ENCODE measurements at regions not wholly inside any gene's neighbourhood (a gene's known extent, or its start where the extent isn't known, plus 50 kb on each side); places are given as distances from the start of the nearest gene placed in this dataset.
A peak's percentile ranks its signal among the peaks of the same experiment; 100 is the strongest.

DNA sequence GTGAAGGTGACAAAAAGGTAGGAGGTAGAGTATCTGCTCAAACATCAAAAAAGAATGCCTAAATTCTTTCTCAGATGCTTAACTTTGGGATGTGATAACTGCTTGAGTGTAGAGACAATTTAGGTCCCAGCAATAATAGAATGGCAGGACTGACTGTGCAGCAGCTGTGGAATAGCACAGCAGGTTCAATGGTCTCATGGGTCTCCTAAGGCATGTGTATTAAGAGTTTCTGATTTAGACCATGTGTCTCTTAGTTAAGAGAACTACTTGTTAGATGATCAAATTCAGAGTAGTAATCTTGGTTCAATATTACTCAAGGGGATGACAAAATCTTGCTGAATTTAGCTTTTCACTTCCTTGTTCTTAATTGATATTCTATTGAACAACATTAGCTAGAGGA is 72.0 kb downstream of the ALX1 start:
- Histone ChIP-seq H3K27ac (no peak overlapping the region), H3K4me3 (no peak overlapping the region), H3K4me1 (replicated peaks in 1 of 2) (no peaks in the 10 kb centered on the region)
- in situ Hi-C loops (cut with MboI; ENCODE audit: low pct_unique_long_range_greater_than_20kb in 2 of 9, low sequenced_read_pairs in 9 of 9, unreplicated experiment in 9 of 9) = no loop called here
- no peak for ATAC-seq (replicated peaks in 6 of 8)

DNA sequence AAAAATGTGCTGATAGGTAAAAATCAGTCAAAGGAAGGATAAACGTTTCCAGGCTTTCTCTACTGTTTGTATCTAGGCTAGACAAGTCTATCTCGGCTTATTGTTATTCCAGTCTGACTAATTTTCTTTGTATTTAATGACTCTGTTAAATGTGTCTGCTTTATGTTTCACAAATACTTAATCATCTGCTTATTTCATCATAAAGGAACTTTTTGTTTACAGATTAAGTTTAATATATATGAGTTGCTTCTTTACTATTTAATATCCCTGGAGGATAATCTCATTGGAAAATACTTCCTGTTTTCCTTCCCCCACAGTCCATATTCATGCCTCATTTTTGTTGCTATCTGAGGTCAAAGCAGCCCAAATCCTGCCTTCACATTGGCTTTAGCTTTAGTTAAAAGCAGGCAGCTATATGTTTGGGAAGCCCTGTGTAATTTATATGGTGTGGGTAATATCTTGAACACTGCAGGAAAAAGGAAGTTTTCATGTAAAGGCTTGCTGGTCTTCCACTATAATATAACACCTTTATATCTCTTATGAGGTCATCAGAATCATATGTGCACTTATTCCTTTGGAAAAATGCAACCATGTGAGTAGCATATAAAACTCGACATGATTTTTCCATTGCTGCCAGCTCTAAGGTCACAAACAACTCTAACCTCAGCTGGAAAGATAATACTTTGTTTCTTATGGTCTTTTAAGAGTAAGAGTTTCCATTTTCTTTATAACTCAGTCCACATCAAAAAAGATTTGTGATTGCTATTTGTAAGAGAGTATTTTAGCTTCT is 76.8 kb downstream of the ALX1 start:
- no peak for ATAC-seq (replicated peaks in 6 of 8)
- 0 to 77% (median 56%) methylated on average over 2 to 3 of the region's 3 CpGs for WGBS, 10 experiments
- in situ Hi-C loops (cut with MboI; ENCODE audit: low pct_unique_long_range_greater_than_20kb in 2 of 9, low sequenced_read_pairs in 9 of 9, unreplicated experiment in 9 of 9) = no loop called here
- H3K4me3 ChIP-seq = no peak overlapping the region
- H3K4me1 ChIP-seq (replicated peaks in 1 of 2) = no peaks in the 10 kb centered on the region
- no peak overlapping the region for H3K27ac ChIP-seq

DNA sequence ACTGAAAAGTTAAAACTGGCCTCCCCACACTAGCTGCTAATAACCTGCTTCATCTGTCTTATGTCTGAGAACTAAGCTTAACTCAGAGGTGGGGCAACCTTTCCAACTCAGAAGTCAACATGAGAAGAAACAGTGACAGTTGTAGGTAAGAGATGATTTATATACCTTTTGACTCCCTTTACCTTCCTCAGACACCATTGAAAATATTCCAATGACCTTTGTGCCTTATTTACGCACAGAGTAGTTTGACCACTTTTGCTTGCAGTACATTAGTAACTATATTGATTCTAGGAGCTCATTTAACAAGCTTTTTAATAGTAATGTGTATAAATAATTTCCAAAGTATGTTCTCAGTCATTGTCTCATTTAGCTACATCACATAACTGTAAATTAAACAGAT is 77.6 kb downstream of the ALX1 start:
- 0 to 100% (median 100%) methylated on average over 1 of the region's 1 CpG; no CpG with 5 or more reads in 1 of the 10 experiments for WGBS, 10 experiments
- ATAC-seq (replicated peaks in 6 of 8) = no peak
- no peak overlapping the region for H3K4me3 ChIP-seq
- no peak overlapping the region for H3K27ac ChIP-seq
- H3K4me1 ChIP-seq (replicated peaks in 1 of 2) = no peaks in the 10 kb centered on the region
- in situ Hi-C loops (cut with MboI; ENCODE audit: low pct_unique_long_range_greater_than_20kb in 2 of 9, low sequenced_read_pairs in 9 of 9, unreplicated experiment in 9 of 9) = no loop called here

DNA sequence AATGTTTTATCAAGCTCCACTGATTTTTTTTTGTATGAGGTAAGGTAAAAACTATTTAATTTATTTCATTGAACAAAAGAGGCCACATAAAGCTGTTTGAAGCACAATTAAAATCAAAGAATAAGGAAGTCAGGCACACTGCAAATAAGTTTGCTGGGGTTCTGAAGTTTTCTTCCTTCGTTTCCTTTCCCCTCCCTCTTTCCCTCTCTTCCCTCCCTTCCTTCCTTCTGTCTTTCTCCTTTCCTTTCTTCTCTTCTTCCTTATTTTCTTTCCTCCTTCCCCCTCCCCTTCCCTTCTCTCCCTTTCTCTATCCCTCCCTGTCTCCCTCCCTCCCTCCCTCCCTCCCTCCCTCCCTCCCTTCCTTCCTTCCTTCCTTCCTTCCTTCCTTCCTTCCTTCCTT is 78.7 kb downstream of the ALX1 start:
- no peak overlapping the region for H3K27ac ChIP-seq
- H3K4me1 ChIP-seq (replicated peaks in 1 of 2) = no peaks in the 10 kb centered on the region
- ATAC-seq (replicated peaks in 6 of 8) = no peak
- in situ Hi-C loops (cut with MboI; ENCODE audit: low pct_unique_long_range_greater_than_20kb in 2 of 9, low sequenced_read_pairs in 9 of 9, unreplicated experiment in 9 of 9) = no loop called here
- 0% methylated on average over 1 of the region's 1 CpG; no CpG with 5 or more reads in 9 of the 10 experiments for WGBS, 10 experiments
- no peak overlapping the region for H3K4me3 ChIP-seq

DNA sequence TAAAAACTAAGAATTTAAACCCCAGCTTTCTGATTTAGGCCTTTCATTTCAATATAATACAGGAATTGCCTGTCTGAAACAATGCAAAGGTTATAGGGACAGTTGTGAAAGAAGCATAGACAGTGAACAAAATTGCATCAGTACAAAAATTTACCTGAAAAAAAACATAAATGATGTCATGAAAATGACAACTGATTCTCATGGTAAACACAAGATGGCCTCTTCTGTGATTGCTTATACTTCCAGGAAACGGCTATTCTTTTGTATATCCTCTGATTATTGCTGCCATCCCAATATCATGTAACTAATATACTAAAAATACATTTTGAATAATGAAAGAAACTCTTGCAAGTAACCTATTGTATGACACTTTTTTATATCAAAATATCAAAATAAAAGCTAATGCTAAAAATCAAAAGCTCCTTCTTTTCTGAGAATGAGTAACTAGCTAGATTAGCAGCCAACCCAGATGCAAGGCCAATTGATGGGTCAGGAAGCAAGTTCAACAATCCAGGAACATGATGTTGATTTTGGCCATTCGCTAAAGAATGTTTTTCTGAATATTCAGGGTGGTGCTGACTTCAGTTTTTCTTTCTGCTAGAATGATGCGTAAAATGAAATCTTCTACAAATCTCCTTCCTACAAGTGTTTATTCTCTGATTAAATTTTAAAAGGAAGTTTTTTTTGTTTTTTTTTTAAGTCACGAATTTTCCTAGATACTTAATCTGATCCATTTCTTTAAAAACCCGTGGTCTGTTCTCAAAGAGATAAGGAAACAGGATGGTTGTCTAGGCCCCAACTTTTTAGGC is 83.6 kb downstream of the ALX1 start:
- Histone ChIP-seq H3K4me3 (no peak overlapping the region), H3K27ac (no peak overlapping the region), H3K4me1 (replicated peaks in 1 of 2) (no peaks in the 10 kb centered on the region)
- in situ Hi-C loops (cut with MboI; ENCODE audit: low pct_unique_long_range_greater_than_20kb in 2 of 9, low sequenced_read_pairs in 9 of 9, unreplicated experiment in 9 of 9) = no loop called here
- ATAC-seq (replicated peaks in 6 of 8) = peak in 2 of 8 experiments; percentile 46 to 48
- WGBS, 10 experiments = 25 to 96% (median 87%) methylated on average over 3 to 5 of the region's 5 CpGs

DNA sequence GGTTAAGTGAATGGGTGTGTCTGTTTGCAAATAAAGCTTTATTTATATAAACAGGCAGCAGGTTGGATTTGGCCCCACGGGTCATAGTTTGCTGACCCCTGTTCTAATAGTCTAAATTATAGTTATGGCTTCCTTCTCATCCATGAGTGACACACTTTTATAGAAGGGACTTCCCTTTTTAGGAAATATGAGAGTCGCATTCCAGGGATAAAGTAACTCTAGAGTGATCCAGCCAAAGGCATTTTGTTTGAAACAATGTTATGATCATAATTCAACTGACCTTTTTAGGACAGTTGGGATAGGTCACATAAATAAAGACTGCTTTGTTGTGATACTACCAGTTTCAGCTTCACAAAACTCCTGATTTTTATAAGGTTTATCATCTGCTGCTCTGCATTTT is 87.9 kb downstream of the ALX1 start:
- no peak for ATAC-seq (replicated peaks in 6 of 8)
- Histone ChIP-seq H3K27ac (no peak overlapping the region), H3K4me3 (no peak overlapping the region), H3K4me1 (replicated peaks in 1 of 2) (no peaks in the 10 kb centered on the region)
- 0 to 100% (median 43%) methylated on average over 2 of the region's 2 CpGs; no CpG with 5 or more reads in 3 of the 10 experiments for WGBS, 10 experiments
- in situ Hi-C loops (cut with MboI; ENCODE audit: low pct_unique_long_range_greater_than_20kb in 2 of 9, low sequenced_read_pairs in 9 of 9, unreplicated experiment in 9 of 9) = no loop called here

DNA sequence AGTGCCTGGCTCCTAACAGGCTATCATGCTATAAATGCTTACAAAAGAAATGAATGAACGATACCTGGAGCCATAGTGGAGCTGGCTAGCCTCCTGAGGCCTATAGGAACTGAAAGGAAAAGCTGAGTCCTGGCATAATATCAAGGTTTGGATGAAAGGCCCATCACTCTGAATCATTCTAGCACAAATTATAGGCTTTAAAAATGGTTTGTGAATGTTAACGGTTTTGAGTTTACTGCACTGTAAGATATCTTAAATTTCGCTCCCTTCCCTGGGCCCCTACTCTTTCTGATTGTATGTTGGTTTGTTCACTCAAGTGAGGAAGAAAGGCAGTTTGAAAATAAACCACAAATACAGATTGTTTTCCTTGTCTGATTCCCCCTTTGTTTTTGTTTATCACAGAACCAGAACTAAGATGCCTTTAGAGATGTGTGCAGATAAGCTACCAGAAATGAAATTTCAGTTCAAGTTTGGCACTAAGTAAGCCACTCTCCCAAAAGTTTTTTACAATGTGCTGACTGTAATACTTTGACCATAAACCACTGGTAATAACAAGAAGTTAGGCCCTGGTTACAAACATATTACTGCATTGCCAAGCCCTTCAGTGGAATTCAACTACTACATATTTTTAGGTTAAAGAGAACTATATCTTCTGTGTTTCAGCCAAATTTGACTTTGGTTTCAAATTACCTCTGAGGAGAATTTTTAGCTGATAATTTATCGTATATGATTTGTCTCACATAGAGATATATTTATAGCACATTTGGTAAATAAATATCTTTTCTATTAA is 89.5 kb downstream of the ALX1 start:
- H3K4me3 ChIP-seq = no peak overlapping the region
- in situ Hi-C loops (cut with MboI; ENCODE audit: low pct_unique_long_range_greater_than_20kb in 2 of 9, low sequenced_read_pairs in 9 of 9, unreplicated experiment in 9 of 9) = no loop called here

DNA sequence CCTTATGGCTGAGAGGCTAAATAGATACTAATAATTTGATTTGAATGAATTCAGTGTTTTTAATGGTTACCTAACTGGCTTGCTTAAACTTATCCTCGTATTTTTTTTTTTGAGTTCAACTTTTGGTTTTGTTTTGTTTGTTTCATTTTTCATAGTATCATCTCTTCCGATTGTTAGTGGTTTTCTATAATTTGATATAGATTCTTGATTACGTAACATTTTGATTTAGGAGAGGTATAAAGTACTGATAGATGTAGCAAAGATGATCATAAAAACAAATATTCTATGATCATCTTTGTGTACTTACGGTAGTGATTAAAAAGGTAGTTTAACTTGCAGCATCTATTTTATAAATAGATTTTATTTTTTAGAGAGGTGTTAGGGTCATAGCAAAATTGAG is 93.0 kb downstream of the ALX1 start:
- in situ Hi-C loops (cut with MboI; ENCODE audit: low pct_unique_long_range_greater_than_20kb in 2 of 9, low sequenced_read_pairs in 9 of 9, unreplicated experiment in 9 of 9) = no loop called here
- ATAC-seq (replicated peaks in 6 of 8) = no peak
- Histone ChIP-seq H3K27ac (no peak overlapping the region), H3K4me3 (no peak overlapping the region), H3K4me1 (replicated peaks in 1 of 2) (no peaks in the 10 kb centered on the region)
- 20 to 100% (median 97%) methylated on average over 2 to 4 of the region's 4 CpGs for WGBS, 10 experiments

More for the DNA sequence above, 89.5 kb downstream of the ALX1 start:
- no peak for ATAC-seq (replicated peaks in 6 of 8)
- 45 to 100% (median 87%) methylated on average over 1 to 4 of the region's 4 CpGs; no CpG with 5 or more reads in 1 of the 10 experiments for WGBS, 10 experiments
- Histone ChIP-seq H3K4me1 (replicated peaks in 1 of 2) (no peaks in the 10 kb centered on the region), H3K27ac (no peak overlapping the region)

DNA sequence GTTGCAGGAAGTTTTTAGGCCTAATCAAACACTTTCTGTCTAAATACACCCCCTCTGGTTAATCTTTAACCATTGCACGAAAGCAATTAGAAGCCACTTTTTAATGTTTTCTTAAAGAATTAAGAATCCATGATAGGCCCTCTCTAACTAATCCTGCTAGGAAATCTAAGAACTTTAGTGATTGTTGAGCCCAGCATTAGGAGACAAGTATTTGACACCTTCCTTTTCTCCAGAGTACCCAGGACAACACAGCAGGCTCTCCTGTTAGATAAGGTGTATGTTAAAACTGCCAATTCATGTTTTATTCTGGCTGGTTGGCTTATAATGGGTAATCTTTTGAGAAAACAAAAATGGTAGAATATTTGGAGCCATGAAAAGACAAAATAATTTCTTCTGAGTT is 95.0 kb downstream of the ALX1 start:
- Histone ChIP-seq H3K4me3 (no peak overlapping the region), H3K27ac (no peak overlapping the region), H3K4me1 (replicated peaks in 1 of 2) (no peaks in the 10 kb centered on the region)
- WGBS, 10 experiments = 0 to 80% (median 47%) methylated on average over 1 of the region's 1 CpG; no CpG with 5 or more reads in 2 of the 10 experiments
- in situ Hi-C loops (cut with MboI; ENCODE audit: low pct_unique_long_range_greater_than_20kb in 2 of 9, low sequenced_read_pairs in 9 of 9, unreplicated experiment in 9 of 9) = no loop called here
- no peak for ATAC-seq (replicated peaks in 6 of 8)

DNA sequence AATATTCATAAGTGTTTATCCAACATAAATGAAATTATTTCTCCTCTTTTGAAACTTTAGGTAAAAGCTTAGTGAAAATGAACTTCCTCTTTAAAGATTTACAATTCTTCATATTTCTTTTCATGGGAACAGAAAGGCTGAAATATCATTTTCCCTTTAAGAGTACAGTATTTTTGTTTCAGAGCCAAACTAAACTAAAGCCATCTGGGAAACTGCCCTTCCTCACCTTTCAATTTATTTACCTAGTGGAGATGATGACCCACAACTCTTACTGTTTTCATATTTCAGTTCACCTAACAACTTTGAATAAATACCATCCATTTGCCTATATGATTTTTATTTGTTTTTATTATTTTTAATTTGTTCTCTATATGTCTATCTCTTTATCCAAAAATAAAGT is 105.4 kb downstream of the ALX1 start:
- ATAC-seq (replicated peaks in 6 of 8) = no peak
- H3K4me3 ChIP-seq = no peak overlapping the region
- H3K4me1 ChIP-seq (replicated peaks in 1 of 2) = no peaks in the 10 kb centered on the region
- in situ Hi-C loops (cut with MboI; ENCODE audit: low pct_unique_long_range_greater_than_20kb in 2 of 9, low sequenced_read_pairs in 9 of 9, unreplicated experiment in 9 of 9) = no loop called here
- H3K27ac ChIP-seq = no peak overlapping the region

DNA sequence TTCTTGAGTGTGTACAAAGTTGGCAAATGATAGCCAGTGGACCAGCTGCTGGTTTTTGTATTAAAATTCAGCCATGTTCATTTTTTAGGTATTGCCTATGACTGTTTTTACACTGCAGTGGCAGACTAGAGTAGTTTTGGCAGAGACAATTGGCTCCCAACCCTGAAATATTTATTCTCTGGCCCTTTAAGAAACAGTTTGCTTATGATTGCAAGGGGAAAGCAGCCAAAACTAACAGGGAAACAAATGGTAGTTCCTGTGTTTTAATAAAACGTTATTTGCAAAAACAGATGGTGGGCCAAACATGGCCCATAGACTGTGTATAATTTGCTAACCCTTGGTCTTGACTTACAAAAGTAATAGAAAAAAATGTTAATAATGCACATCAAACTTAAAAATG is 110.2 kb downstream of the ALX1 start:
- H3K4me3 ChIP-seq = no peak overlapping the region
- in situ Hi-C loops (cut with MboI; ENCODE audit: low pct_unique_long_range_greater_than_20kb in 2 of 9, low sequenced_read_pairs in 9 of 9, unreplicated experiment in 9 of 9) = no loop called here
- H3K4me1 ChIP-seq (replicated peaks in 1 of 2) = no peaks in the 10 kb centered on the region
- ATAC-seq (replicated peaks in 6 of 8) = no peak
- no peak overlapping the region for H3K27ac ChIP-seq
- WGBS, 10 experiments = 0 to 93% (median 57%) methylated on average over 1 of the region's 1 CpG; no CpG with 5 or more reads in 3 of the 10 experiments

DNA sequence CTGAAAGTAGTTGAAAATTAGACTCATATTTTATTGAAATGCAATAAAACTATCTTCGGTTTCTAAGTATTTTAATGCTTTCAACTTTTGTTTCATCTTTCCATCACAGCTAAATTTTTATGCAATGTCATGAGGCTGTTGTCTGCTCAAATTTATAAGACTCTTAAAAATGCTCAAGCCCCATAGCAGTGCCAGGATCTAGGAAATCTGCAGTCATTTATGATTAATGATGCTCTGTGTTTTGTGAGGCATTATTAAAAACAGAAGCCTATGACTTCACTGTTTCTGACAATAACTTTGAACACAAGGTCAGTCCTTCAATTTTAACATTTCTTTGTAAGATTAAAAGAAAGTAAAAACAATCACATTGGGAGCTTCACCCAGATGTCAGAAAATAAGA is 112.5 kb downstream of the ALX1 start:
- no peak for ATAC-seq (replicated peaks in 6 of 8)
- 0 to 100% (median 55%) methylated on average over 1 of the region's 1 CpG; no CpG with 5 or more reads in 2 of the 10 experiments for WGBS, 10 experiments
- H3K4me1 ChIP-seq (replicated peaks in 1 of 2) = no peaks in the 10 kb centered on the region
- no peak overlapping the region for H3K27ac ChIP-seq
- no peak overlapping the region for H3K4me3 ChIP-seq
- in situ Hi-C loops (cut with MboI; ENCODE audit: low pct_unique_long_range_greater_than_20kb in 2 of 9, low sequenced_read_pairs in 9 of 9, unreplicated experiment in 9 of 9) = no loop called here

DNA sequence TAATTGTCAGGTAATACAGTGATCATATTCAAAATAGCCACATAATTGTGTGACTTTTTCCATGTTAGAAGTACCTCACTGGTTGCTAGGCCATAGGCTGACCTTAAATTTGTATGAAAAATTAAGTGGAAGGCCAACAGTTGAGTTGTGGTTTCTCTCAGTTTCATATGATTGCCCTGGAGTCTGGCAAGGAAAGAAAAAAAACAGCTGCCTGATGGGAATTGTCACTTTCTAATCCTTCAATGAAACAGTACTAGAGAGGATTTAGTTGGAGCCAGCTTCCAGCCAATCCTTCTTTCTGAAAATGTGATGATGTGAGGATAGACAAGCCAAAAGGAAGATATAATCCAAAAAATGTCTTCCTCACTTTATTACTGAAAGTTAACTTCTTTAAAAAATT is 113.6 kb downstream of the ALX1 start:
- no peaks in the 10 kb centered on the region for H3K4me1 ChIP-seq (replicated peaks in 1 of 2)
- ATAC-seq (replicated peaks in 6 of 8) = no peak
- no peak overlapping the region for H3K4me3 ChIP-seq
- in situ Hi-C loops (cut with MboI; ENCODE audit: low pct_unique_long_range_greater_than_20kb in 2 of 9, low sequenced_read_pairs in 9 of 9, unreplicated experiment in 9 of 9) = no loop called here
- no peak overlapping the region for H3K27ac ChIP-seq

Data from motor neuron (in vitro differentiated cells).